ENCODE measurements at regions not wholly inside any gene's neighbourhood (a gene's known extent, or its start where the extent isn't known, plus 50 kb on each side); places are given as distances from the start of the nearest gene placed in this dataset.

DNA sequence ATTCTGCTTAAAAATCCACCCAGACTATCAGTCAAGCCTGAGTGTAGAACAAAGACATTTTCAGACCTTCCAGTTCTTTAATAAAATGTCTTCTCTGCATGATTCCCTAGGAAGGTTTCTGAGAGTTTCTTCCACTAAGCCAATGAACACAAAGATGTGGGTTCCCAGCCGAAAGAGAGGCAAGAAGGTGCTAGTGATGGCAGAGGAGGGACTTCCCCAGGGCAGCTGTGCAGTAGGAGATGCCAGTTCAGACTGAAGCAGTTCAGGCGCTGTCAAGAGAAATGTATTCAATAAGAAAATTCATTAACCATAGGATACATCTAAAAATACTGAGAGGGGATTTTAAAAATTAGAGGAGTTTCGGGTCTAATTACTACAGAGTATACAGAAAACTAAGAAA is 83.3 kb downstream of the RND3 start:
- CTCF ChIA-PET, result no interaction called here
- H3K9me3 Mint-ChIP-seq, result peaks cover 5% of the 10 kb centered on the region
- no peak for ATAC-seq (ENCODE audit: poor library complexity)
- H3K4me3 ChIP-seq (ENCODE audit: low read length), result no peak overlapping the region
- H3K27ac Mint-ChIP-seq, result no peak overlapping the region
- H3K9me3 ChIP-seq (ENCODE audit: control insufficient read depth in 1 of 2, insufficient read depth in 1 of 2, low read length in 2 of 2), result peaks cover 0 to 3% of the 10 kb centered on the region in 2 experiments
- no peaks in the 10 kb centered on the region for H3K4me1 ChIP-seq (ENCODE audit: insufficient read depth, low read length)
- no peaks in the 10 kb centered on the region for H3K4me1 Mint-ChIP-seq (ENCODE audit: low read depth)
- no peaks in the 10 kb centered on the region for H3K36me3 Mint-ChIP-seq (ENCODE audit: low read depth)
- DNase-seq, result no peak
- no peaks in the 10 kb centered on the region for H3K27me3 ChIP-seq (ENCODE audit: control insufficient read depth in 1 of 2, insufficient read depth in 2 of 2, low read length in 2 of 2)
- TF ChIP-seq, protein P1, sequence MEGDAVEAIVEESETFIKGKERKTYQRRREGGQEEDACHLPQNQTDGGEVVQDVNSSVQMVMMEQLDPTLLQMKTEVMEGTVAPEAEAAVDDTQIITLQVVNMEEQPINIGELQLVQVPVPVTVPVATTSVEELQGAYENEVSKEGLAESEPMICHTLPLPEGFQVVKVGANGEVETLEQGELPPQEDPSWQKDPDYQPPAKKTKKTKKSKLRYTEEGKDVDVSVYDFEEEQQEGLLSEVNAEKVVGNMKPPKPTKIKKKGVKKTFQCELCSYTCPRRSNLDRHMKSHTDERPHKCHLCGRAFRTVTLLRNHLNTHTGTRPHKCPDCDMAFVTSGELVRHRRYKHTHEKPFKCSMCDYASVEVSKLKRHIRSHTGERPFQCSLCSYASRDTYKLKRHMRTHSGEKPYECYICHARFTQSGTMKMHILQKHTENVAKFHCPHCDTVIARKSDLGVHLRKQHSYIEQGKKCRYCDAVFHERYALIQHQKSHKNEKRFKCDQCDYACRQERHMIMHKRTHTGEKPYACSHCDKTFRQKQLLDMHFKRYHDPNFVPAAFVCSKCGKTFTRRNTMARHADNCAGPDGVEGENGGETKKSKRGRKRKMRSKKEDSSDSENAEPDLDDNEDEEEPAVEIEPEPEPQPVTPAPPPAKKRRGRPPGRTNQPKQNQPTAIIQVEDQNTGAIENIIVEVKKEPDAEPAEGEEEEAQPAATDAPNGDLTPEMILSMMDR (IDR thresholded peaks at IDR 0.05), result no peak
- no peak overlapping the region for H3K27ac ChIP-seq (ENCODE audit: low read depth in 1 of 2, low read length in 2 of 2)
- POLR2A ChIA-PET, result no interaction called here
- H3K36me3 ChIP-seq (ENCODE audit: insufficient read depth, low read length), result no peaks in the 10 kb centered on the region
- H3K4me3 Mint-ChIP-seq, result no peak overlapping the region
- no peaks in the 10 kb centered on the region for H3K27me3 Mint-ChIP-seq
- intact Hi-C loops (cut with DNase I, micrococcal nuclease), result no loop called here

DNA sequence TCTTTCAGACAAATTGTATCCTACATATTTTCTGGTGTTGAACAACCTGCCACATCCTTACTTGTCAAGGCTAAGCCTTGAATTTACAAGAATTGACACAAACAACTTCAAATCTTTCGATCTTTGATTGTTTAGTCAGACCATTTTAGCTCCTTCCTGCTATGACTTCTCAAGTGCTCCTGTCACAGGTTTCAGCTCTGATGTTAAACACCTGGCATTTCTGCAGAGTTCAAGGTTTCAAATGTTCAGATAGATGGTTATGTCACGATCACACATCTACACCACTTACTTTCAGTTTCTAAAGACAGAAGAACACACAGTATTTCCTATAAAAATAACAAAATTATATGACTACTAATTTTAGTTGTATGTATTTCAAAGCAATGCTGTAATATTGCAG is 84.0 kb downstream of the RND3 start:
- no peaks in the 10 kb centered on the region for H3K27me3 Mint-ChIP-seq
- CTCF ChIA-PET, result no interaction called here

DNA sequence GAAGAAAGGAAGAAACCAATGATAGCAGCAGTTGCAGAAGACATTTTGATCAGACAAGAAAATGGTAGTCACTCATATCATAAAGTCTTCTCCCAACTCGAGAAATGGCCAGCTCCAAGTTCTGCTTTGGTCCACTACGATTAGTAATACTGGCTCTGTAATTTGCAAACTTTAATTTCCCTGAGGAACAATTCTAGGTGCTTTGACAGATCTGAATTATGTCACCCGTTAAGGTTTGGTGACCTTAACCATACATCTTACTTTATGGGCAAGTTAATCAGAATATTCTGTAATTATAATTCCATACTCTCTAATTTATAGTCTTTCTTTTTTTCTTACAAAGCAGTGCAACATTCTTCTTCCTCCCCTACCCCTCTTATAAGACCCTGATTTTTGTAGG is 84.5 kb downstream of the RND3 start:
- Histone ChIP-seq H3K27me3 (ENCODE audit: control insufficient read depth in 1 of 2, insufficient read depth in 2 of 2, low read length in 2 of 2) (no peaks in the 10 kb centered on the region), H3K4me1 (ENCODE audit: insufficient read depth, low read length) (no peaks in the 10 kb centered on the region), H3K36me3 (ENCODE audit: insufficient read depth, low read length) (no peaks in the 10 kb centered on the region), H3K4me3 (ENCODE audit: low read length) (no peak overlapping the region), H3K9me3 (ENCODE audit: control insufficient read depth in 1 of 2, insufficient read depth in 1 of 2, low read length in 2 of 2) (peaks cover 0 to 3% of the 10 kb centered on the region in 2 experiments), H3K27ac (ENCODE audit: low read depth in 1 of 2, low read length in 2 of 2) (no peak overlapping the region)
- H3K27ac Mint-ChIP-seq, result no peak overlapping the region
- no peak overlapping the region for H3K4me3 Mint-ChIP-seq
- H3K27me3 Mint-ChIP-seq, result no peaks in the 10 kb centered on the region
- TF ChIP-seq, protein P1 (IDR thresholded peaks at IDR 0.05), result no peak
- ATAC-seq (ENCODE audit: poor library complexity) (no peak), DNase-seq (no peak)
- H3K9me3 Mint-ChIP-seq, result peaks cover 5% of the 10 kb centered on the region
- no peaks in the 10 kb centered on the region for H3K4me1 Mint-ChIP-seq (ENCODE audit: low read depth)
- no peaks in the 10 kb centered on the region for H3K36me3 Mint-ChIP-seq (ENCODE audit: low read depth)
- intact Hi-C loops (cut with DNase I, micrococcal nuclease), result no loop called here
- CTCF ChIA-PET, result no interaction called here
- POLR2A ChIA-PET, result no interaction called here

More for the DNA sequence above, 84.0 kb downstream of the RND3 start:
- H3K9me3 Mint-ChIP-seq, result peaks cover 5% of the 10 kb centered on the region
- Histone ChIP-seq H3K4me3 (ENCODE audit: low read length) (no peak overlapping the region), H3K4me1 (ENCODE audit: insufficient read depth, low read length) (no peaks in the 10 kb centered on the region), H3K36me3 (ENCODE audit: insufficient read depth, low read length) (no peaks in the 10 kb centered on the region), H3K27me3 (ENCODE audit: control insufficient read depth in 1 of 2, insufficient read depth in 2 of 2, low read length in 2 of 2) (no peaks in the 10 kb centered on the region), H3K9me3 (ENCODE audit: control insufficient read depth in 1 of 2, insufficient read depth in 1 of 2, low read length in 2 of 2) (peaks cover 0 to 3% of the 10 kb centered on the region in 2 experiments), H3K27ac (ENCODE audit: low read depth in 1 of 2, low read length in 2 of 2) (no peak overlapping the region)
- intact Hi-C loops (cut with DNase I, micrococcal nuclease), result no loop called here
- TF ChIP-seq, protein P1 (IDR thresholded peaks at IDR 0.05), result no peak
- ATAC-seq (ENCODE audit: poor library complexity) (no peak), DNase-seq (no peak)
- no peak overlapping the region for H3K4me3 Mint-ChIP-seq
- H3K4me1 Mint-ChIP-seq (ENCODE audit: low read depth), result no peaks in the 10 kb centered on the region
- H3K27ac Mint-ChIP-seq, result no peak overlapping the region
- POLR2A ChIA-PET, result no interaction called here
- no peaks in the 10 kb centered on the region for H3K36me3 Mint-ChIP-seq (ENCODE audit: low read depth)

All from CD4-positive, alpha-beta T cell (primary cell).